Stomach (tissue), 4 donors: ENCODE measurements at regions not wholly inside any gene's neighbourhood (a gene's known extent, or its start where the extent isn't known, plus 50 kb on each side); places are given as distances from the start of the nearest gene placed in this dataset.

Source experiments
- POLR2AphosphoS5 ChIP-seq, 3 donors: sonication (generic); formaldehyde crosslinking; IDR thresholded peaks; one replicate each; pipeline ENCODE4 v1.6.1; 2016; ENCODE audit warnings: antibody characterized with exemption in 3 of 3
- TF ChIP-seq, protein P1 (sequence below), 7 experiments: fragments of 450-650 bp in 4 of 7; fragments of 200-600 bp in 3 of 7; sonication (generic) in 3 of 7; IDR thresholded peaks; one replicate each; pipeline ENCODE4 v1.5.1; 2016 to 2019; ENCODE audit warnings: antibody characterized with exemption in 7 of 7, control low read depth in 2 of 7, mild to moderate bottlenecking in 1 of 7

DNA sequence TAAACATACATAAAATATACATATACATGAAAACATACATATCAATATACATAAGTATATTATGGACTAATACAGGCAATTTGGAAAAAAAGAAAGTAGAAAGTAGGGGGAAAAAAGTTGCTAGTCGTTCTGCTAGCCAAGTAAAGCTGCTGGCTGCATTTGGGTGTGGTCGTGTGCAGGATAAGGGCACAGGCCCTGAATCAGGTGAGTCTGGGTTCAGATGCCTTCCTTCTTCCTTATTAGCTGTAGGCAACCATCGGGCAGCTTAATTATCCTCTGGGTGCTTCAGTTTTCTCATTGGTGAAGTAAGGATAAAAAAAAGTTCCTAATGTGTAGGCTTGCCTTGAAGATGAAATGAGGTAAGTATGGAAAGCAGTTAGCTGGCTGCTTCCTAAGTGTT is 59.2 kb upstream of the SPRY4 start:
- TF ChIP-seq, protein P1, sequence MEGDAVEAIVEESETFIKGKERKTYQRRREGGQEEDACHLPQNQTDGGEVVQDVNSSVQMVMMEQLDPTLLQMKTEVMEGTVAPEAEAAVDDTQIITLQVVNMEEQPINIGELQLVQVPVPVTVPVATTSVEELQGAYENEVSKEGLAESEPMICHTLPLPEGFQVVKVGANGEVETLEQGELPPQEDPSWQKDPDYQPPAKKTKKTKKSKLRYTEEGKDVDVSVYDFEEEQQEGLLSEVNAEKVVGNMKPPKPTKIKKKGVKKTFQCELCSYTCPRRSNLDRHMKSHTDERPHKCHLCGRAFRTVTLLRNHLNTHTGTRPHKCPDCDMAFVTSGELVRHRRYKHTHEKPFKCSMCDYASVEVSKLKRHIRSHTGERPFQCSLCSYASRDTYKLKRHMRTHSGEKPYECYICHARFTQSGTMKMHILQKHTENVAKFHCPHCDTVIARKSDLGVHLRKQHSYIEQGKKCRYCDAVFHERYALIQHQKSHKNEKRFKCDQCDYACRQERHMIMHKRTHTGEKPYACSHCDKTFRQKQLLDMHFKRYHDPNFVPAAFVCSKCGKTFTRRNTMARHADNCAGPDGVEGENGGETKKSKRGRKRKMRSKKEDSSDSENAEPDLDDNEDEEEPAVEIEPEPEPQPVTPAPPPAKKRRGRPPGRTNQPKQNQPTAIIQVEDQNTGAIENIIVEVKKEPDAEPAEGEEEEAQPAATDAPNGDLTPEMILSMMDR (IDR thresholded peaks at IDR 0.05) = no peak
- TF ChIP-seq POLR2AphosphoS5 (IDR thresholded peaks at IDR 0.05) = no peak
